ENCODE measurements at regions not wholly inside any gene's neighbourhood (a gene's known extent, or its start where the extent isn't known, plus 50 kb on each side); places are given as distances from the start of the nearest gene placed in this dataset.
A peak's percentile ranks its signal among the peaks of the same experiment; 100 is the strongest.

GRCh38 chr2:7982054-7982453, 699.8 kb upstream of the ID2 start:
- Mint-ChIP-seq H3K4me3 (no peak overlapping the region), H3K27ac (no peak overlapping the region), H3K36me3 (ENCODE audit: low read depth) (no peaks in the 10 kb centered on the region), H3K9me3 (peaks cover 6% of the 10 kb centered on the region), H3K4me1 (ENCODE audit: low read depth) (peaks cover 14% of the 10 kb centered on the region), H3K27me3 (peaks cover 9% of the 10 kb centered on the region)
- intact Hi-C loops (cut with micrococcal nuclease) = no loop called here

GRCh38 chr2:7983451-7983850, 698.4 kb upstream of the ID2 start:
- Mint-ChIP-seq H3K27me3 (peaks cover 9% of the 10 kb centered on the region), H3K27ac (no peak overlapping the region), H3K4me3 (no peak overlapping the region), H3K36me3 (ENCODE audit: low read depth) (no peaks in the 10 kb centered on the region), H3K4me1 (ENCODE audit: low read depth) (peaks cover 14% of the 10 kb centered on the region), H3K9me3 (peaks cover 6% of the 10 kb centered on the region)
- intact Hi-C loops (cut with micrococcal nuclease) = no loop called here

GRCh38 chr2:7983912-7984311, 697.9 kb upstream of the ID2 start:
- no peak overlapping the region for H3K4me3 Mint-ChIP-seq
- intact Hi-C loops (cut with micrococcal nuclease) = no loop called here
- H3K36me3 Mint-ChIP-seq (ENCODE audit: low read depth) = no peaks in the 10 kb centered on the region
- peaks cover 14% of the 10 kb centered on the region for H3K4me1 Mint-ChIP-seq (ENCODE audit: low read depth)
- H3K27me3 Mint-ChIP-seq = peaks cover 9% of the 10 kb centered on the region
- H3K9me3 Mint-ChIP-seq = peaks cover 6% of the 10 kb centered on the region
- no peak overlapping the region for H3K27ac Mint-ChIP-seq

- H3K4me1 Mint-ChIP-seq (ENCODE audit: low read depth) = peaks cover 9% of the 10 kb centered on the region
- no peak overlapping the region for H3K27ac Mint-ChIP-seq
- H3K4me3 Mint-ChIP-seq = no peak overlapping the region
- H3K27me3 Mint-ChIP-seq = peaks cover 9% of the 10 kb centered on the region
- intact Hi-C loops (cut with micrococcal nuclease) = no loop called here
- H3K36me3 Mint-ChIP-seq (ENCODE audit: low read depth) = no peaks in the 10 kb centered on the region
- H3K9me3 Mint-ChIP-seq = peaks cover 6% of the 10 kb centered on the region
Observed at GRCh38 chr2:7984693-7985353, 697.0 kb upstream of the ID2 start.

GRCh38 chr2:7986431-7986830, 695.4 kb upstream of the ID2 start:
- Mint-ChIP-seq H3K27me3 (peaks cover 9% of the 10 kb centered on the region), H3K4me3 (no peak overlapping the region), H3K27ac (no peak overlapping the region), H3K9me3 (peaks cover 6% of the 10 kb centered on the region), H3K36me3 (ENCODE audit: low read depth) (no peaks in the 10 kb centered on the region), H3K4me1 (ENCODE audit: low read depth) (peaks cover 9% of the 10 kb centered on the region)
- intact Hi-C loops (cut with micrococcal nuclease) = no loop called here

- intact Hi-C loops (cut with micrococcal nuclease) = no loop called here
Observed at GRCh38 chr2:7987992-7988391, 693.9 kb upstream of the ID2 start.

GRCh38 chr2:7988440-7988839, 693.4 kb upstream of the ID2 start:
- Mint-ChIP-seq H3K9me3 (no peaks in the 10 kb centered on the region), H3K27ac (no peak overlapping the region), H3K27me3 (peaks cover 9% of the 10 kb centered on the region), H3K4me1 (ENCODE audit: low read depth) (peaks cover 14% of the 10 kb centered on the region), H3K36me3 (ENCODE audit: low read depth) (no peaks in the 10 kb centered on the region), H3K4me3 (no peak overlapping the region)
- intact Hi-C loops (cut with micrococcal nuclease) = no loop called here

More at GRCh38 chr2:7987992-7988391, 693.9 kb upstream of the ID2 start:
- H3K4me3 Mint-ChIP-seq = no peak overlapping the region
- H3K9me3 Mint-ChIP-seq = no peaks in the 10 kb centered on the region
- H3K27me3 Mint-ChIP-seq = peaks cover 9% of the 10 kb centered on the region
- peaks cover 9% of the 10 kb centered on the region for H3K4me1 Mint-ChIP-seq (ENCODE audit: low read depth)
- H3K36me3 Mint-ChIP-seq (ENCODE audit: low read depth) = no peaks in the 10 kb centered on the region
- no peak overlapping the region for H3K27ac Mint-ChIP-seq

- intact Hi-C loops (cut with micrococcal nuclease) = no loop called here
- H3K36me3 Mint-ChIP-seq (ENCODE audit: low read depth) = no peaks in the 10 kb centered on the region
- peaks cover 7% of the 10 kb centered on the region for H3K27me3 Mint-ChIP-seq
- no peak overlapping the region for H3K4me3 Mint-ChIP-seq
- no peaks in the 10 kb centered on the region for H3K9me3 Mint-ChIP-seq
- no peak overlapping the region for H3K27ac Mint-ChIP-seq
- H3K4me1 Mint-ChIP-seq (ENCODE audit: low read depth) = peaks cover 13% of the 10 kb centered on the region
Observed at GRCh38 chr2:7989823-7990222, 692.0 kb upstream of the ID2 start.

GRCh38 chr2:7992612-7993602, 688.9 kb upstream of the ID2 start:
- Mint-ChIP-seq H3K9me3 (no peaks in the 10 kb centered on the region), H3K27me3 (no peaks in the 10 kb centered on the region), H3K27ac (no peak overlapping the region), H3K4me3 (no peak overlapping the region), H3K4me1 (ENCODE audit: low read depth) (peaks cover 12% of the 10 kb centered on the region), H3K36me3 (ENCODE audit: low read depth) (no peaks in the 10 kb centered on the region)
- intact Hi-C loops (cut with micrococcal nuclease) = no loop called here

GRCh38 chr2:7994397-7994951, 687.4 kb upstream of the ID2 start:
- H3K36me3 Mint-ChIP-seq (ENCODE audit: low read depth) = no peaks in the 10 kb centered on the region
- H3K4me1 Mint-ChIP-seq (ENCODE audit: low read depth) = peaks cover 12% of the 10 kb centered on the region
- no peaks in the 10 kb centered on the region for H3K9me3 Mint-ChIP-seq
- H3K4me3 Mint-ChIP-seq = no peak overlapping the region
- intact Hi-C loops (cut with micrococcal nuclease) = no loop called here
- no peak overlapping the region for H3K27ac Mint-ChIP-seq
- no peaks in the 10 kb centered on the region for H3K27me3 Mint-ChIP-seq

- intact Hi-C loops (cut with micrococcal nuclease) = no loop called here
- Mint-ChIP-seq H3K27ac (peak overlapping the region; percentile 13), H3K36me3 (ENCODE audit: low read depth) (no peaks in the 10 kb centered on the region), H3K4me1 (ENCODE audit: low read depth) (peaks cover 12% of the 10 kb centered on the region), H3K9me3 (no peaks in the 10 kb centered on the region), H3K4me3 (no peak overlapping the region), H3K27me3 (no peaks in the 10 kb centered on the region)
Observed at GRCh38 chr2:7997279-7997678, 684.6 kb upstream of the ID2 start.

GRCh38 chr2:7999683-8000476, 682.0 kb upstream of the ID2 start:
- H3K27ac Mint-ChIP-seq = no peak overlapping the region
- H3K4me3 Mint-ChIP-seq = no peak overlapping the region
- peaks cover 25% of the 10 kb centered on the region for H3K4me1 Mint-ChIP-seq (ENCODE audit: low read depth)
- H3K27me3 Mint-ChIP-seq = no peaks in the 10 kb centered on the region
- no peaks in the 10 kb centered on the region for H3K36me3 Mint-ChIP-seq (ENCODE audit: low read depth)
- intact Hi-C loops (cut with micrococcal nuclease) = no loop called here
- H3K9me3 Mint-ChIP-seq = no peaks in the 10 kb centered on the region

- Mint-ChIP-seq H3K4me3 (no peak overlapping the region), H3K36me3 (ENCODE audit: low read depth) (no peaks in the 10 kb centered on the region), H3K27me3 (no peaks in the 10 kb centered on the region), H3K9me3 (no peaks in the 10 kb centered on the region), H3K4me1 (ENCODE audit: low read depth) (peaks cover 29% of the 10 kb centered on the region), H3K27ac (no peak overlapping the region)
- intact Hi-C loops (cut with micrococcal nuclease) = no loop called here
Observed at GRCh38 chr2:8000870-8001269, 681.0 kb upstream of the ID2 start.

Data from dendritic cell treated with granulocyte-macrophage colony-stimulating factor and Interleukin-4, amounts not matched to agents 40 ng/mL and 50 ng/mL, for 4 days (primary cell).